IPS DF 19.7 (cell line): ENCODE measurements at regions not wholly inside any gene's neighbourhood (a gene's known extent, or its start where the extent isn't known, plus 50 kb on each side); places are given as distances from the start of the nearest gene placed in this dataset.

Experiments used
- DNase-seq: peaks from one replicate; pipeline ENCODE4 v3.0.0-alpha.2; 2013; ENCODE audit warnings: low read depth, low spot score

DNA sequence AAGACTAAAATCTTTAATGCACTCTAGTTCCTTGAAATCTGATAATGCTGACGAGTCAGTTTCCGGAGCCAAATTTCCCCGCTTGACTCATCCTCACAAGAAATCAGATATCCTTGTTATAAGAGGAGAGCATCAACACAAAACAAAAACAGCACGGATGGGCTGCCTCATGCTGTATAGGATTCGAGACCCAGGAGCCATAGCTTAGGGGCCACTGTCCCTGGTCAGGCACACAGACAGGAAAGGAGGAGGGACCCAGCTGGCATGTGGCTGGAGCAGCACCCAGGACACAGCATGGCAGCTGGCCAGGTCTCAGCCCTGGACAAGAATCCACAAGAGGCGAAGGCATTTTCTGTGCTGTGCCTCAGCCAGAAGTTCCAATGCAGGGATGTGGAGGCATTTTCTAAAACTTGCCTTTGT is 110.2 kb upstream of the SPATA13 start:
- DNase-seq: no peak

GRCh38 chr13:24050796-24051715 is 109.5 kb upstream of the SPATA13 start:
- no peak for DNase-seq

- DNase-seq: no peak
These were observed 107.7 kb upstream of the SPATA13 start for GRCh38 chr13:24052547-24053518.

DNA sequence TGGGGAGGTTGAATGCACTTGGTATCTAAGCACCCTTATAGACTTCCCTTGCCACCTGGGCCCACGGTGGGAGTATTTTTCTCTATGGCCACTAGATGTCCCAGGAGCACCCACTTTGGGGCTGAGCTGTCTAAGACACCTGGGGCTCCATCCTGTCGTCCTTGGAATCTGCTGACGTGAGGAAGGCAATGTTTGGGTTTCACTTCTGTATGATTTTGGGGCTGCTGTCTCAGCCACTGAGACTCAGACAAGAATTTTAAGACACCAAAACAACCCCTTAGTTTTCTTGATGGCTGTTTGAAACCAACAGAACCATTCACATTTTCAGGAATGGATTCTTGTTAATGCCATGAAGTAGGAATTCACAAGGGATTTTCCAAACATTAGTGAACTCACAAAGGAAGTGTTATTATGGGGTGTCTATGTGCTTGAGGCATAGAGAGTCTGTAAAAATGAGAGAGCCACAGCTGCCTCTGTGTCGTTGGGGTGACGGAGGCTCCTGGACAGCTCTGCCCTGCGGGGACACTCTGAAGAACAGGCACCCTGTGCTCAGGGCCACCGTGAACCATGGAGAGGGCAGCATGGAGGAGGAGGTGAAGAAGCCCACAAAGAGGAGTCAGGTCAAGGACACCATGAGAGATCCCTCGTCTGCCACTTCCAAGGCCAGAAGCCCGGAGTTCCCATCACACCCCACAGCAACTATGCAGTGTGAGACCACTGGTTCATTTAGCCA is 106.8 kb upstream of the SPATA13 start:
- peak; percentile 73 for DNase-seq

DNA sequence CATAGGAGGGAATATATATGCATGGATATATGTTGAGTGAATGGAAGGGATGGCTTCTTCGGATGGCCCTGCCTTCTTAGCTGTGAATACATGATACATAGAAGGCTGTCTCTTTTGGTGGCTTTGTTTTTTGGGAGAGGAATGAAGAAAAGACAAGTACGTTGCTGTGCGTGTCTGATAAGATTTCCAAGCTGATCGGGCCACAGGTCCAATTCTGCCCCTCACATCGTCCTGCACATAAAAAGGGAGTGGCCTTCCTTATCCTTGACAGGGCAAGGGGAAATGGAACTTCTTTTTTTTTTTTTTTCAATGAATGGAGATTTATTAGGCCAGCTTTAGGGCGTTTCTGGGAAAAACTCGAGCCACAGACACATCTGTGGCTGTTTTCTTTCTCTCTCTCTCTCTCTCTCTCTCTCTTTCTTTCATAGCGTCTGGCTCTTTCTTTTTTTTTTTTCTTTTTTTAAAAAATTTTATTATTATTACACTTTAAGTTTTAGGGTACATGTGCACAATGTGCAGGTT is 103.8 kb upstream of the SPATA13 start:
- no peak for DNase-seq

DNA sequence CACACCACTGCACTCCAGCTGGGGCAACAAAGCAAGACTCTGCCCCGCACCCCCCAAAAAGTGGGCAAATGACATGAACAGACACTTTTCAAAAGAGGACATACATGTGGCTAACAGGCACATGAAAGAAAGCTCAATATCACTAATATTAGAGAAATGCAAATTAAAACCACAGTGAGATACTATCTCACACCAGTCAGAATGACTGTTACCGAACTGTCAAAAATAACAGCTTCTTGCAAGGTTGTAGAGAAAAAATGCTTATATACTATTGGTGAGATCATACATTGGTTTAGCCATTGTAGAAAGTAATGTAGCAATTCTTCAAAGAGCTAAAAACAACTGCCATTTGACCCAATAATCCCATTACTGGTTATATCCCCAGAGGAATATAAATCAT is 99.5 kb upstream of the SPATA13 start:
- DNase-seq: no peak

GRCh38 chr13:24063281-24063877 is 97.1 kb upstream of the SPATA13 start:
- DNase-seq: no peak

DNA sequence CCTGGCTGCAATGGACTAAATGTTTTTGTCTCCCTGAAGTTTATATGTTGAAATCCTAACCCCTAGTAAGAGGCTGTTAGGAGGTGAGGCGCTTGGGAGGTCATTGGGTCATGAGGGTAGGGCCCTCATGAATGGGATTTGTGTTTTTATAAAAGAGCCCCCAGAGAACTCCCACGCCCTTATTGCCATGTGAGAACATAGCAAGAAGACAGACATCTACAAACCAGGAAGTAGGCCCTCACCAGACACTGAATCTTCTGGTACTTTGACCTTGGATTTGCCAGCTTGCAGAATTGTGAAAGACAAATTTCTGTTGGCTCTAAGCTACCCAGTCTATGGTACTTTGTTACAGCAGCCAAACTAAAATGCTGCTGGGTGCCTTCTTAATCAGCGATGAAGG is 96.1 kb upstream of the SPATA13 start:
- no peak for DNase-seq

DNA sequence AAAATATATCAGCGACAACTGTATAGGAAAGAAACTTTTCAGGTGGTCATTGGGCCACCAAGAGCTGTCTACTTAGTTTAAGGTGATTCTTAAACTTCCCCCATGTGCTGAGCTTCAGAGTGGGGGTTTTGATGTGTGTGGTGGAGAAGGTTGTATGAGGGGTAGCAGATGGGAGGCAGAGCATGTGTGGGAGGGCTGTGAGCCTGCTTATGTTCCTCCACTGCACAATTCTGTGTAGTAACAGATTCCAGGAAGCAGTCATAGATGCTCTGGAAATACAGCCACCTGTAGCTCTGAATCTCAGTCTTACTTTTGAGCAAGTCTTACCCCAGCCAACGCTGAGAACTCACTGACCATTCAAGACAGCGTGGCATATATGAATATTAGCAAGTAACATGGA is 95.3 kb upstream of the SPATA13 start:
- no peak for DNase-seq

DNA sequence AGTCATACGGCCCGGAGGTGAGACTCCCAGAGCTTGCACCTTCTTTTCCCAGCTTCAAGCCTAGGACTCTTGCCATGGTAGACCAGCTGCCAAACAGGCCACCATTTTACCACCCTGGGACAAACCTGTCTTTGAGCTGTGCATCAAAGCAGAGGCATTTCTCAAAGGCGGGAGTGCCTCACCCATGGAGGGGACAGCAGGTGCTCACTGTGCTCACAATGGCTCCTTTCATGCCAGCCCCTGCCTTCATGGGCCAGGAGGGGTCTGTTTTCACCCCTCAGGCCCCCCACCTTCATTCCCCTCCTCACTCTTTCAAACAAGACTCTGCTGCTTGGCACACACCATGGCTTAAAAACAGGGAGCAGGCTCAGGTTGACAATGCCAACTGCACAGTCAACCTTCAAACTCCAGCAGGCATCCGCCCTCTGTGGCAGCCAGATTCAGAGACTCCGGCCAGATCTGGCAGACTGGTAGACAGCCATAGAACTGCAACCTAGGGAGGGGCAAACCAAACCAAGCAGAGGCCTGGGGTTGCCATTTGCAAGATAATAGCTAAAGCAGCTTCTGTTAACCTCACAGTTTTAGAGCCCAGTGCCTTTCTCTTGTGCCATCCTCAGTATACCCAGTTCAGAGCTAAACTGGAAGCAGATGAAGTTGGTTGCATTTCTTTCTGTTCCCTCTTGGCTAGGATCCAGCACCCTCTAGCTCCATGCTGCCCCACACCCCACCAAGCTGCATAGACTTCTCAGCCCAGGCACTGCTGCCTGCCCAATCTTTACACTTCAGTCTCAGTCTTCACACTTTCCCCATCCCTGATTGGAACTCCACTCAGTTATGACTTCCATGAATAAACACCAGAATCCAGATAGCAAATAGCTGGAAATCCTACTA is 93.9 kb upstream of the SPATA13 start:
- DNase-seq: no peak

DNA sequence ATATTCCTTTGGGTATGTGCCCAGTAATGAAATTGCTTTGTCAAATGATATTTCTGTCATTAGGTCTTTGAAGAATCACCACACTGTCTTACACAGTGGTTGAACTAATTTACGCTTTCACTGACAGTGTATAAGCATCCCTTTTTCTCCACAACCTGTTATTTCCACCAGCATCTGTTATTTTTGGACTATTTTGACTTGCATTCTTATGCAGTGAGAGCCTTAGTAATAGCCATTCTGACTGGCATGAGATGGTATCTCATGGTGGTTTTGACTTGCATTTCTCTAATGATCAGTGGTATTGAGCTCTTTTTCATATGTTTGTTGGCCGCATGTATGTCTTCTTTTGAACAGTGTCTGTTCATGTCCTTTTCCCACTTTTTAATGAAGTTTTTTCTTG is 92.0 kb upstream of the SPATA13 start:
- no peak for DNase-seq

DNA sequence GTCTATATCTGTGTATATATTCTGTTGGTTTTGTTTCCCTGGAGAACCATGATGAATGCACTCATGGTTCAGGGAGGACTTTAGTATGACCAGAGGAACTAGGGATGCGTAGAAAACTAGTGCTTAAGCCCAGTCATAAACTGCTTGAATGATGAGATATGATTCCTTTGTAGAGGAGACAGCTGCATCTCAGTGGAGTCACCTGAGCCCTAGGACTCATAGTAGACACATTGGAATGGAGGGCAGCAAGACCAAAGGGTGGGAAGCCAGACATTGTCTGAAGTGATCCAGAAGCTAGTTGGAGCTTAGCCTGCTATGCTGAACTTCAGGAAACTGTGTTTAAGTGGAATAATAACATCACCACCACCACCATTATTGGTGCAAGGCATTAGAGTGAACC is 89.5 kb upstream of the SPATA13 start:
- no peak for DNase-seq

GRCh38 chr13:24071423-24072075 is 89.0 kb upstream of the SPATA13 start:
- DNase-seq: no peak

DNA sequence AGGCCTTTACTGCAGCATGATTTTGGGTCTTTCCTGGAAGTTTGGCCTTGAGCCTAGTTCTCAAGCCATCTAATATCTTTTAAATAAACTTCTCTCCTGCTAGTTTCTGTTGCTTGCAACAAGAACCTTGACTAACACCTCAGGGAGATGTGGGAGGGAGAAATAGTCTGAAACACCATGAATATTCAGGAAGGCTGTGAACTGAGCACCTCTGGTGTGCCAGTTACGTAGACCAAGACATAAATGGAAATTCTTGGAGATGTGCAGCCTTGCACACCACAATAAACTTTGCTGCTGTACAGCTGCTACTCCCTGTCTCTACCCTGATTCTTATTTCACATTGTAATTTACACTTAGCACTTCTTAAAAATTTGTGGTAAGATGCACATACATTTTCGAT is 86.9 kb upstream of the SPATA13 start:
- DNase-seq: no peak

- DNase-seq: no peak
These were observed 85.8 kb upstream of the SPATA13 start for GRCh38 chr13:24074678-24075077.

DNA sequence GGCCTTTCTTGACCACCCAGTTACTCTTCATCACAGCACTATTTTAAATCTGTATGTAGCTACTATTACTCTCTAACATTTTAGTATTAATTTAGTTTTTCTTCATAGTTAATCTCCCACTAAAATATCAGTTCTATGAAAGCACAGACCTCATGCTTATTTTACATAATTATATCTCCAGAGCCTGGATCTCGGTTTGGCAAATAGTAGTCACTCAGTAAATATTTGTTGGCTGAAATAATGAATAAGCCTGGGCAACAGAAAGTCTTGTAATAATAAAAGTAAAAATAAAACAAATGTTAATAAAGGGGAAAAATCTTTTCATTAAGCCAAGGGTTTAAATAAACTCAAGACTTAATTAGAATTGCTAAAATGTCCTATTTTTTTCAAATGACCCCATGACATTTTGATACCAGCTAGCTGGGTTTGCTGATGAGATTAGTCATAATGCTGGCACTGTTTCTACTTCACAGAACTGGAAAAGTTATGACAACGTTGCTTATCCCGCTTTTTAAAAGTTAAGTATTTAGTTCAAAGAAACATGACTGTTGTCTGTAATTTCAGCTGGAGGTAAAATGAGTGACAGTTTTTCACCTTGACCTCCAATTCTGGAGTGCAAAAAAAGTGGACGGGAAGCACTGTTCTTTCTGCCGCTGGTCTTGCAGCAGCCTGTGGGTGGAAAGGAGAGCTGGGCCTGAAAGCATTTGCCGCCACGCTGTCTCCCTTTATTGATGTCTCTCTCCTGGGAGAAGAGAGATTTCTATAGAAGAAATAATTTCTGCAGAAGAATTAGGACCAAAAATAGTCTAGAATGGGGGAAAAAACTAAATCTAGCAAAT is 85.2 kb upstream of the SPATA13 start:
- no peak for DNase-seq

- no peak for DNase-seq
These were observed 84.4 kb upstream of the SPATA13 start for GRCh38 chr13:24076109-24076508.

- no peak for DNase-seq
These were observed 83.9 kb upstream of the SPATA13 start for GRCh38 chr13:24076636-24077035.

DNA sequence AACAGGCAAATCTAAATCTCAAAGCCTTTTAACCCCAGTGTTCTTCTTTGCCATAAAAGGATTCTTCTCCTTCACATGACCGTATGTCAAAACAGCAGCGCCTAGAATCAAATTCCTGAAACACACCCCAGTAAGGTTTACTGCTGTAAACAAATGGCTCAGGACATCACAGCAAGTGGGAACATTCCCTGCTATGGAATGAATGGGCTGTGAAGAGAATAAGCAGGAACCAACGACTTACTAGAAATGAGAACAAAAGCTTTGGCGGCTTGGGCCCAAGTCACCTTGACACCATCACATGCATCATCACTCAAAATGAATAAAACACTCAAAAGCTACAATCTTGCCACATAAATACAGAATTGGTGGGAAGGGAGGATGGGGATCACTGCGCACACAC is 80.4 kb upstream of the SPATA13 start:
- DNase-seq: no peak
